Kidney glomerular epithelial cell (primary cell): ENCODE measurements at regions not wholly inside any gene's neighbourhood (a gene's known extent, or its start where the extent isn't known, plus 50 kb on each side); places are given as distances from the start of the nearest gene placed in this dataset.
"Not testable (repeated sequence)": the region's sequence is repeated elsewhere in the genome, so short reads cannot be mapped to it uniquely, and the experiment has no call there.

ENCODE experiments used
- DNase-seq: peaks from one replicate; lab custom pipeline; 2025; lab: John Stamatoyannopoulos, UW

- DNase-seq: no peak
Measured at GRCh38 chr17:77526259-77526711, 385.5 kb downstream of the SEC14L1 start.

GRCh38 chr17:77526728-77527350 is 386.1 kb downstream of the SEC14L1 start:
- peak; percentile 74 for DNase-seq

- peak; percentile 74 for DNase-seq
Measured at GRCh38 chr17:77527409-77527808, 386.6 kb downstream of the SEC14L1 start.

- no peak for DNase-seq
Measured at GRCh38 chr17:77527836-77528505, 387.2 kb downstream of the SEC14L1 start.

GRCh38 chr17:77528516-77529327 is 388.0 kb downstream of the SEC14L1 start:
- no peak for DNase-seq

- no peak for DNase-seq
Measured at GRCh38 chr17:77529328-77529650, 388.5 kb downstream of the SEC14L1 start.

- no peak for DNase-seq
Measured at GRCh38 chr17:77530591-77530990, 389.8 kb downstream of the SEC14L1 start.

- no peak for DNase-seq
Measured at GRCh38 chr17:77531002-77531401, 390.2 kb downstream of the SEC14L1 start.

- DNase-seq: no peak
Measured at GRCh38 chr17:77531641-77532040, 390.9 kb downstream of the SEC14L1 start.

GRCh38 chr17:77533697-77534096 is 392.9 kb downstream of the SEC14L1 start:
- DNase-seq: not testable (repeated sequence)

GRCh38 chr17:77534137-77534536 is 393.4 kb downstream of the SEC14L1 start:
- DNase-seq: no peak

GRCh38 chr17:77535435-77535834 is 394.7 kb downstream of the SEC14L1 start:
- no peak for DNase-seq

GRCh38 chr17:77535892-77536291 is 395.1 kb downstream of the SEC14L1 start:
- no peak for DNase-seq

- DNase-seq: no peak
Measured at GRCh38 chr17:77537566-77537965, 396.8 kb downstream of the SEC14L1 start.

- no peak for DNase-seq
Measured at GRCh38 chr17:77540531-77540930, 399.8 kb downstream of the SEC14L1 start.

GRCh38 chr17:77540975-77541374 is 400.2 kb downstream of the SEC14L1 start:
- no peak for DNase-seq

- DNase-seq: no peak
Measured at GRCh38 chr17:77542011-77542410, 401.2 kb downstream of the SEC14L1 start.

GRCh38 chr17:77542551-77543490 is 402.1 kb downstream of the SEC14L1 start:
- peak; percentile 70 for DNase-seq

- no peak for DNase-seq
Measured at GRCh38 chr17:77543801-77544200, 403.0 kb downstream of the SEC14L1 start.

- DNase-seq: no peak
Measured at GRCh38 chr17:77544347-77545110, 403.8 kb downstream of the SEC14L1 start.

- DNase-seq: no peak
Measured at GRCh38 chr17:77546772-77547241, 406.0 kb downstream of the SEC14L1 start.
